ENCODE measurements at regions not wholly inside any gene's neighbourhood (a gene's known extent, or its start where the extent isn't known, plus 50 kb on each side); places are given as distances from the start of the nearest gene placed in this dataset.

DNA sequence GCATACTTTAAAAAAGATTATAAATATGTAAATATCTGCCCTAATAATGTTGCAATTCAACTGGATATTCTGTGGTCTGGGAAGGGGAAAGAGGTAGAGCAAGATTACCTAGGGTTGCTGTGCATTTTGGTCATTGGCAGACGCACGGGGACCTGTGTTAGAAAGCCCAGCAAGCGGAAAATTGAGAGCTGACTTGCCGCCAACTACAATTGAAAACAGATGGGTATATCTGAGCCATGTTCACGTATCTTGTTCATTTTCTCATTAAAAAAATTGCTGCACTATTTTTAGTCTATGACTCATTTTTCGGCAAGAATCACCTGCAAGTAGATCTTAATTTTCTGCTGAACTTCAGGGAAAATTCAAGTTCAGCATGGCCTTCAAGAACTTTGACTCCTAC, 308.5 kb upstream of the TMTC4 start:
- TF ChIP-seq, protein P1, sequence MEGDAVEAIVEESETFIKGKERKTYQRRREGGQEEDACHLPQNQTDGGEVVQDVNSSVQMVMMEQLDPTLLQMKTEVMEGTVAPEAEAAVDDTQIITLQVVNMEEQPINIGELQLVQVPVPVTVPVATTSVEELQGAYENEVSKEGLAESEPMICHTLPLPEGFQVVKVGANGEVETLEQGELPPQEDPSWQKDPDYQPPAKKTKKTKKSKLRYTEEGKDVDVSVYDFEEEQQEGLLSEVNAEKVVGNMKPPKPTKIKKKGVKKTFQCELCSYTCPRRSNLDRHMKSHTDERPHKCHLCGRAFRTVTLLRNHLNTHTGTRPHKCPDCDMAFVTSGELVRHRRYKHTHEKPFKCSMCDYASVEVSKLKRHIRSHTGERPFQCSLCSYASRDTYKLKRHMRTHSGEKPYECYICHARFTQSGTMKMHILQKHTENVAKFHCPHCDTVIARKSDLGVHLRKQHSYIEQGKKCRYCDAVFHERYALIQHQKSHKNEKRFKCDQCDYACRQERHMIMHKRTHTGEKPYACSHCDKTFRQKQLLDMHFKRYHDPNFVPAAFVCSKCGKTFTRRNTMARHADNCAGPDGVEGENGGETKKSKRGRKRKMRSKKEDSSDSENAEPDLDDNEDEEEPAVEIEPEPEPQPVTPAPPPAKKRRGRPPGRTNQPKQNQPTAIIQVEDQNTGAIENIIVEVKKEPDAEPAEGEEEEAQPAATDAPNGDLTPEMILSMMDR (IDR thresholded peaks at IDR 0.05), result no peak
- no peak for TF ChIP-seq POLR2AphosphoS5 (IDR thresholded peaks at IDR 0.05)
